Smooth muscle cell (in vitro differentiated cells): ENCODE measurements at regions not wholly inside any gene's neighbourhood (a gene's known extent, or its start where the extent isn't known, plus 50 kb on each side); places are given as distances from the start of the nearest gene placed in this dataset.

Source experiments
- DNase-seq: peaks from one replicate; lab custom pipeline; 2025; ENCODE audit not compliant: unreplicated experiment; lab: John Stamatoyannopoulos, UW
- H2AFZ ChIP-seq: fragments of 200-600 bp; sonication (generic); 2 replicates; pipeline ENCODE4 v1.6.0; 2016; ENCODE audit warnings: antibody characterized with exemption, low read depth, mild to moderate bottlenecking
- H3F3A ChIP-seq: fragments of 200-600 bp; sonication (generic); 2 replicates; pipeline ENCODE4 v1.6.0; 2017; ENCODE audit warnings: antibody characterized with exemption, low read depth
- H3K27ac ChIP-seq: fragments of 200-600 bp; sonication (generic); 2 replicates; pipeline ENCODE4 v1.5.1; 2016; ENCODE audit warnings: low read depth, mild to moderate bottlenecking
- H3K27me3 ChIP-seq: fragments of 200-600 bp; sonication (generic); 2 replicates; pipeline ENCODE4 v1.6.1; 2016; ENCODE audit warnings: low read depth, mild to moderate bottlenecking
- H3K36me3 ChIP-seq: fragments of 200-600 bp; sonication (generic); 2 replicates; pipeline ENCODE4 v1.5.1; 2016; ENCODE audit warnings: low read depth
- H3K4me1 ChIP-seq: fragments of 200-600 bp; sonication (generic); 2 replicates; pipeline ENCODE4 v1.5.1; 2016; ENCODE audit warnings: low read depth
- H3K4me2 ChIP-seq: fragments of 200-600 bp; sonication (generic); 2 replicates; pipeline ENCODE4 v1.6.0; 2016; ENCODE audit warnings: mild to moderate bottlenecking
- H3K4me3 ChIP-seq: fragments of 200-600 bp; sonication (generic); 2 replicates; pipeline ENCODE4 v1.5.1; 2016; ENCODE audit warnings: mild to moderate bottlenecking
- H3K79me2 ChIP-seq: fragments of 200-600 bp; sonication (generic); 2 replicates; pipeline ENCODE4 v1.6.0; 2016; ENCODE audit warnings: low read depth, mild to moderate bottlenecking
- H3K9ac ChIP-seq: fragments of 200-600 bp; sonication (generic); 2 replicates; pipeline ENCODE4 v1.6.0; 2016; ENCODE audit warnings: low read depth
- H3K9me3 ChIP-seq: fragments of 200-600 bp; sonication (generic); replicated peaks from 2 replicates; pipeline ENCODE4 v1.5.1; 2016; ENCODE audit warnings: low read depth
- H4K20me1 ChIP-seq: fragments of 200-600 bp; sonication (generic); 2 replicates; pipeline ENCODE4 v1.6.0; 2016; ENCODE audit warnings: low read depth
- CTCF ChIP-seq: fragments of 200-600 bp; sonication (generic); IDR thresholded peaks from 2 replicates; pipeline ENCODE4 v1.5.1; 2017; ENCODE audit warnings: borderline replicate concordance, mild to moderate bottlenecking, antibody characterized with exemption; ENCODE audit not compliant: insufficient read depth, poor library complexity, severe bottlenecking
- WGBS: methylation state at CpG from one replicate; pipeline ENCODE4 v1.1.7; 2016; ENCODE audit warnings: low lambda C conversion rate; 5-methylcytosine and 5-hydroxymethylcytosine counted together

- H3K36me3 ChIP-seq = no peaks in the 10 kb centered on the region
- no peak overlapping the region for H2AFZ ChIP-seq
- no peak for DNase-seq
- 92% methylated on average over 4 of the region's 4 CpGs for WGBS
- no peaks in the 10 kb centered on the region for H3K4me1 ChIP-seq
- no peaks in the 10 kb centered on the region for H3K79me2 ChIP-seq
- no peak overlapping the region for H3K27ac ChIP-seq
- TF ChIP-seq CTCF = no peak
- H3K4me2 ChIP-seq = no peak overlapping the region
- H3K9ac ChIP-seq = no peak overlapping the region
- peaks cover 5% of the 10 kb centered on the region for H3K9me3 ChIP-seq
- H3K4me3 ChIP-seq = no peak overlapping the region
- H4K20me1 ChIP-seq = no peaks in the 10 kb centered on the region
- H3K27me3 ChIP-seq = no peaks in the 10 kb centered on the region
- H3F3A ChIP-seq = no peaks in the 10 kb centered on the region
These were observed 759.6 kb downstream of the MED13L start for GRCh38 chr12:115517913-115518312.

- TF ChIP-seq CTCF = no peak
- Histone ChIP-seq H3K79me2 (no peaks in the 10 kb centered on the region), H3K36me3 (no peaks in the 10 kb centered on the region), H2AFZ (no peak overlapping the region), H3K9ac (no peak overlapping the region), H3K9me3 (no peaks in the 10 kb centered on the region), H3K4me3 (no peak overlapping the region), H3K27me3 (no peaks in the 10 kb centered on the region), H3F3A (no peaks in the 10 kb centered on the region), H3K27ac (no peak overlapping the region), H3K4me1 (peaks cover 13% of the 10 kb centered on the region), H4K20me1 (no peaks in the 10 kb centered on the region), H3K4me2 (no peak overlapping the region)
- DNase-seq = no peak
These were observed 765.3 kb downstream of the MED13L start for GRCh38 chr12:115511986-115512711.

- H2AFZ ChIP-seq = no peak overlapping the region
- no peak for DNase-seq
- no peaks in the 10 kb centered on the region for H3K27me3 ChIP-seq
- no peaks in the 10 kb centered on the region for H3K9me3 ChIP-seq
- no peaks in the 10 kb centered on the region for H3K79me2 ChIP-seq
- no peak overlapping the region for H3K4me3 ChIP-seq
- H3K9ac ChIP-seq = no peak overlapping the region
- no peak overlapping the region for H3K4me2 ChIP-seq
- H3K27ac ChIP-seq = no peak overlapping the region
- peaks cover 15% of the 10 kb centered on the region for H3K4me1 ChIP-seq
- no peaks in the 10 kb centered on the region for H3F3A ChIP-seq
- 66% methylated on average over 2 of the region's 2 CpGs for WGBS
- H3K36me3 ChIP-seq = no peaks in the 10 kb centered on the region
- no peaks in the 10 kb centered on the region for H4K20me1 ChIP-seq
- TF ChIP-seq CTCF = no peak
These were observed 766.2 kb downstream of the MED13L start for GRCh38 chr12:115511305-115511704.

GRCh38 chr12:115508990-115509389, 768.5 kb downstream of the MED13L start:
- H3K9ac ChIP-seq = no peak overlapping the region
- H3K27me3 ChIP-seq = no peaks in the 10 kb centered on the region
- TF ChIP-seq CTCF = no peak
- H3K79me2 ChIP-seq = no peaks in the 10 kb centered on the region
- no peaks in the 10 kb centered on the region for H4K20me1 ChIP-seq
- H3K36me3 ChIP-seq = no peaks in the 10 kb centered on the region
- H3K27ac ChIP-seq = no peak overlapping the region
- no peak for DNase-seq
- H3F3A ChIP-seq = no peaks in the 10 kb centered on the region
- 91% methylated on average over 4 of the region's 4 CpGs for WGBS
- peaks cover 15% of the 10 kb centered on the region for H3K4me1 ChIP-seq
- no peak overlapping the region for H3K4me3 ChIP-seq
- H3K9me3 ChIP-seq = no peaks in the 10 kb centered on the region
- no peak overlapping the region for H2AFZ ChIP-seq
- H3K4me2 ChIP-seq = no peak overlapping the region
